ENCODE measurements at regions not wholly inside any gene's neighbourhood (a gene's known extent, or its start where the extent isn't known, plus 50 kb on each side); places are given as distances from the start of the nearest gene placed in this dataset.

DNA sequence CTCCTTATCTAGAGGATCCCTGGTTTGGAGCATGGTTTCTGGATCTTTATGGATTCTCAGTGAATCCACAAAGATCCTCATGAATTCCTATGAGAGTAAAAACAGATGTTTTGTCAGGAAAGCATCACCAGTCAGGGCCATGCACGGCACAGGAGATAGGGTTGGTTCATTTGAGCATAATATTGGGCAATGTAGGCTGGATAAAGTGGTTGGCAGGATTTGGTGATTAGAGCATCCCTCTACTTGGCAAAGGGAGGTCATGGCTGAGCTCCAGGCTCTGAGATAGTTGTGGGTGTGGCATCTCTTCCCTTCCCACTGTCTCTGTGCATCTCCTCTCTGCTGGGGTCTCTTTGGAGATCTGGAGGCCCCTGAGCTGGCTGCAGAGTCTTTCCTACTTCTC lies 149.8 kb downstream of the DACT1 start:
- no peaks in the 10 kb centered on the region for H3K4me1 ChIP-seq (ENCODE audit: insufficient read depth, poor library complexity, severe bottlenecking)
- H3K27me3 ChIP-seq (ENCODE audit: insufficient read depth, poor library complexity, severe bottlenecking), result no peaks in the 10 kb centered on the region
- H3K4me3 ChIP-seq (ENCODE audit: severe bottlenecking), result no peak overlapping the region
- TF ChIP-seq, protein P1, sequence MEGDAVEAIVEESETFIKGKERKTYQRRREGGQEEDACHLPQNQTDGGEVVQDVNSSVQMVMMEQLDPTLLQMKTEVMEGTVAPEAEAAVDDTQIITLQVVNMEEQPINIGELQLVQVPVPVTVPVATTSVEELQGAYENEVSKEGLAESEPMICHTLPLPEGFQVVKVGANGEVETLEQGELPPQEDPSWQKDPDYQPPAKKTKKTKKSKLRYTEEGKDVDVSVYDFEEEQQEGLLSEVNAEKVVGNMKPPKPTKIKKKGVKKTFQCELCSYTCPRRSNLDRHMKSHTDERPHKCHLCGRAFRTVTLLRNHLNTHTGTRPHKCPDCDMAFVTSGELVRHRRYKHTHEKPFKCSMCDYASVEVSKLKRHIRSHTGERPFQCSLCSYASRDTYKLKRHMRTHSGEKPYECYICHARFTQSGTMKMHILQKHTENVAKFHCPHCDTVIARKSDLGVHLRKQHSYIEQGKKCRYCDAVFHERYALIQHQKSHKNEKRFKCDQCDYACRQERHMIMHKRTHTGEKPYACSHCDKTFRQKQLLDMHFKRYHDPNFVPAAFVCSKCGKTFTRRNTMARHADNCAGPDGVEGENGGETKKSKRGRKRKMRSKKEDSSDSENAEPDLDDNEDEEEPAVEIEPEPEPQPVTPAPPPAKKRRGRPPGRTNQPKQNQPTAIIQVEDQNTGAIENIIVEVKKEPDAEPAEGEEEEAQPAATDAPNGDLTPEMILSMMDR (IDR thresholded peaks at IDR 0.05; ENCODE audit: poor library complexity, severe bottlenecking), result no peak
- no peak overlapping the region for H3K27ac ChIP-seq (ENCODE audit: poor library complexity, severe bottlenecking)
- DNase-seq (ENCODE audit: low spot score) (no peak), ATAC-seq (ENCODE audit: low read depth) (no peak)
- H3K9me3 ChIP-seq (ENCODE audit: severe bottlenecking), result no peaks in the 10 kb centered on the region
- H3K36me3 ChIP-seq (ENCODE audit: low read depth), result no peaks in the 10 kb centered on the region

DNA sequence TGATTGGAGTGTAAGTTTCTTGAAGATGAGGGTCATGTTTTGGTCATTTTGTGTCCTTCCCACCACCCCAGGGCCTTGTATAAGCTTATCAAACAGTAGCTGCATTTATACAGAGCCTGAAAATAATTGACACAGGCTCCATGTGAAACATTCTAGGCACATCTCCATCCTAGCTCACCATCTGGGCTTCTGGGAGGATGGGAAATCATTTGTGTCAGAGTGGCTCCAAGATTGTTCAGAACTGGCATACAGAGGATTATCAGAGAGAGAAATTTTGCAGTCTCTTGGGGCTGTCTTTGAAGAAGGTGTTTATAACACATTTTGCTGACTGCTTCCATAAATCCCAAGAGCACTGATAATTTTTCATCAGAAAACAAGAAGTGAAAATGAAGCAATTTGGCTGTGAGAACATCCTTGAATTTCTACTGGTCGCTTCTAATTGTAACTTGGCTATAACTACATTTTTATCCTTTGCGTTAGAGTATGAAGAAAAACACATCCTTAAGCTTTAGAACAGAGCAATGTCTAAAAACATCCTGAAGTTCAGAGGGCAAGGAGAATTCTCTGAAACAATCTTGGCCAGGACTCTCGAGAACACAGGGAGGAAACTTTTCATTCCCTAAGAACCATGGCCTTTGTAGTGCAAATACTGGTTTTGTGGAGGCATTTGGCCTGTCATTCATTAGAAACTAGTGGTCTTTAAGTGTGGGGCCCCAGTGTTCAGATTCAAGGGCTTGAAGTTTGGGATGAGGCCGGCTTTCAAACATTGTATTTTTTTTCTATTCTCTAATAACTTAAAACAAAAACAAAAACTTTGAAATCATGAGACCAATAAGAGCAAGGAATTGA lies 151.1 kb downstream of the DACT1 start:
- Histone ChIP-seq H3K9me3 (ENCODE audit: severe bottlenecking) (no peaks in the 10 kb centered on the region), H3K4me1 (ENCODE audit: insufficient read depth, poor library complexity, severe bottlenecking) (no peaks in the 10 kb centered on the region), H3K36me3 (ENCODE audit: low read depth) (no peaks in the 10 kb centered on the region), H3K27ac (ENCODE audit: poor library complexity, severe bottlenecking) (no peak overlapping the region), H3K27me3 (ENCODE audit: insufficient read depth, poor library complexity, severe bottlenecking) (no peaks in the 10 kb centered on the region), H3K4me3 (ENCODE audit: severe bottlenecking) (no peak overlapping the region)
- TF ChIP-seq, protein P1 (IDR thresholded peaks at IDR 0.05; ENCODE audit: poor library complexity, severe bottlenecking), result no peak
- no peak for ATAC-seq (ENCODE audit: low read depth)
- DNase-seq (ENCODE audit: low spot score), result no peak

DNA sequence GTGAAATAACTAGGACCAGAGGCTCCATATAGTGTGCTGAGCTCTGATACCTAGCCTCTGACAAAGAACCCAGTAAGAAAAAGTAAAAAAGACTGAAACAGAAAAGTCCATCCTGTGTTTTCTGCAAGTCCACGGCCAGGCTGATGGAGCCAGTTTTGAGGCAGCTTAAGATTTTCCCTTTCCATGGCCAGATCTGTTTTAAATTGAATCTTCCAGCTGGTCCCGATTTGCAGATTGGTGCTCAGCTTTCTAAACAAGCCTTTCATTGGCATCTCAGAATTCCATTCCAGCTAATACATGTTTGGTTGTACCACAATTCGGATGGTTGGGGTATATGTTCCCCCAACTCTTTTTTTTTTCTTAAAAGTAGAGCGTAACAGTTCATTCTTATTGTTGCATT lies 152.0 kb downstream of the DACT1 start:
- no peaks in the 10 kb centered on the region for H3K27me3 ChIP-seq (ENCODE audit: insufficient read depth, poor library complexity, severe bottlenecking)
- no peaks in the 10 kb centered on the region for H3K9me3 ChIP-seq (ENCODE audit: severe bottlenecking)
- H3K4me1 ChIP-seq (ENCODE audit: insufficient read depth, poor library complexity, severe bottlenecking), result no peaks in the 10 kb centered on the region
- no peaks in the 10 kb centered on the region for H3K36me3 ChIP-seq (ENCODE audit: low read depth)
- no peak for DNase-seq (ENCODE audit: low spot score)
- no peak overlapping the region for H3K4me3 ChIP-seq (ENCODE audit: severe bottlenecking)
- H3K27ac ChIP-seq (ENCODE audit: poor library complexity, severe bottlenecking), result no peak overlapping the region
- TF ChIP-seq, protein P1 (IDR thresholded peaks at IDR 0.05; ENCODE audit: poor library complexity, severe bottlenecking), result no peak
- ATAC-seq (ENCODE audit: low read depth), result no peak

DNA sequence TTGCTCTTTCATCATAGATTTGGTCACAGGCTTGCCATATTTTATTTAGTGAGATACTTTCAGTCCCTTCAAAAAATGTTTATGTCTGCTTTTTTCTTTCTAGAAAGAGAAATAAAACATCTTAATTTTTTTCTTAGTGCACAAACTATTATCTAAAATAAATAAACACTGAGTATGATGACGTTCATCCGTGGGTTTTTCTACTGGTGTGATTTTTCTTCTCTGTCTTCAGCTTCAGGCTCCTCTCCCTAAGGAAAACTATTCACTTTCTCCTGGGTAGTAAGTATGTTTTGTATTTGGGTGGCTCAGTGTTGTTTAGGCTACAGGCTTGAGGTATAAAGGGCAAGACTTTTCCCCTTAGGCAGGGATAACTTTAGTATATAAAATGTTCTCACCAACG lies 154.7 kb downstream of the DACT1 start:
- DNase-seq (ENCODE audit: low spot score), result no peak
- TF ChIP-seq, protein P1 (IDR thresholded peaks at IDR 0.05; ENCODE audit: poor library complexity, severe bottlenecking), result no peak
- no peaks in the 10 kb centered on the region for H3K9me3 ChIP-seq (ENCODE audit: severe bottlenecking)
- H3K27ac ChIP-seq (ENCODE audit: poor library complexity, severe bottlenecking), result no peak overlapping the region
- no peaks in the 10 kb centered on the region for H3K36me3 ChIP-seq (ENCODE audit: low read depth)
- no peaks in the 10 kb centered on the region for H3K4me1 ChIP-seq (ENCODE audit: insufficient read depth, poor library complexity, severe bottlenecking)
- ATAC-seq (ENCODE audit: low read depth), result no peak
- no peak overlapping the region for H3K4me3 ChIP-seq (ENCODE audit: severe bottlenecking)
- H3K27me3 ChIP-seq (ENCODE audit: insufficient read depth, poor library complexity, severe bottlenecking), result no peaks in the 10 kb centered on the region

DNA sequence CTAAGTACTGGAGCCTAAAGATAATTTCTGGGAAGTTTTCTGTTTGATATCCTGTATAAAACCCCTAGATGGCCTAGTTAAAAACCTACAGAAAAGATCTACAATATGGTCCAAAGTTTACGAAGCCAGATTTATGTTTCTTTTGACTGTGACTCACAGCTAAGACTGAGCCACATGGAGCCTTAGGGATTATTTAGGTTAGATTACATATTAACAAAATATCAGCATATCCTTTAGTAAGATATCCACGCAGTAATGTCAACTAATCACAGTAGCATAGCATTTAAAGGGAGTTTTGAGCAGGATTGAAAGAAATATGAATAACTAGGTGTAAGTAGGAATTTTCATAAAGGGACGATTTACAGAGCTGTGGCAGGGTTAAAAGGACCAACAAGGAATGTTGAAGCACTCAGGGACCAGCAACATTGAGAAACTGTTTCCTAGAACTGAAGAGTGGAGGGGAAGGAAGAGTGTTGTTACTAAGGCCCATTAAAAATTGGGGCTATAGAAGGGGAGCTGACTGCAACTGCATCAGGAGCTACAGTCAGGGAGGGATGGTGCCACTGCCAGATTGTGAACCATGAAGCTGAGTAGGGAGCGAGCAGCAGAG lies 155.5 kb downstream of the DACT1 start:
- no peaks in the 10 kb centered on the region for H3K36me3 ChIP-seq (ENCODE audit: low read depth)
- no peaks in the 10 kb centered on the region for H3K27me3 ChIP-seq (ENCODE audit: insufficient read depth, poor library complexity, severe bottlenecking)
- no peaks in the 10 kb centered on the region for H3K9me3 ChIP-seq (ENCODE audit: severe bottlenecking)
- TF ChIP-seq, protein P1 (IDR thresholded peaks at IDR 0.05; ENCODE audit: poor library complexity, severe bottlenecking), result no peak
- no peak overlapping the region for H3K27ac ChIP-seq (ENCODE audit: poor library complexity, severe bottlenecking)
- no peaks in the 10 kb centered on the region for H3K4me1 ChIP-seq (ENCODE audit: insufficient read depth, poor library complexity, severe bottlenecking)
- H3K4me3 ChIP-seq (ENCODE audit: severe bottlenecking), result no peak overlapping the region
- DNase-seq (ENCODE audit: low spot score) (no peak), ATAC-seq (ENCODE audit: low read depth) (no peak)

All from RWPE2 (cell line).